HCT116 (cell line): ENCODE measurements at regions not wholly inside any gene's neighbourhood (a gene's known extent, or its start where the extent isn't known, plus 50 kb on each side); places are given as distances from the start of the nearest gene placed in this dataset.

Source experiments
- ATAC-seq: fragments of 200-7000 bp; cut with Tn5 transposase; 2 replicates; pipeline ENCODE4 v1.9.1; 2020; ENCODE audit warnings: mild to moderate bottlenecking, moderate library complexity
- BruUV-seq: library from RNA; stranded (reverse); fragments of 400-500 nt; replicated peaks from 2 replicates; lab custom pipeline; 2021; lab: Mats Ljungman, UMichigan
- CTCF ChIA-PET: fragments of 300-600 bp; sonication (Branson Sonifier 250); formaldehyde crosslinking; loops from one replicate; lab custom pipeline; 2021; ENCODE audit warnings: antibody characterized with exemption; lab: Charles Lee
- POLR2A ChIA-PET: fragments of 300-600, 350-600 bp; sonication (Branson Sonifier 250); formaldehyde crosslinking; loops from one replicate; lab custom pipeline; 2021; ENCODE audit warnings: antibody characterized with exemption; lab: Charles Lee
- RAD21 ChIA-PET, 2 experiments: fragments of 300-600 bp; sonication (Branson Sonifier 250); formaldehyde crosslinking; loops; one replicate each; lab custom pipeline; 2023; ENCODE audit warnings: low total read pairs in 2 of 2; ENCODE audit not compliant: uncharacterized antibody in 2 of 2, unreplicated experiment in 2 of 2, low non-redundant PET in 1 of 2; lab: Charles Lee
- DNase-seq: peaks from one replicate; pipeline ENCODE4 v3.0.0-alpha.2; 2010; ENCODE audit warnings: low read depth, low spot score
- H2AFZ ChIP-seq: fragments of 200-600 bp; shearing (Covaris generic), sonication (generic); 2 replicates; pipeline ENCODE4 v1.6.1; 2017; ENCODE audit warnings: low read depth, mixed run types, mixed read lengths, antibody characterized with exemption, low read length; ENCODE audit not compliant: poor library complexity, severe bottlenecking
- H3K27ac ChIP-seq: 2 replicates; pipeline ENCODE4 v1.5.1; 2012; ENCODE audit warnings: low read depth, low read length
- H3K27me3 ChIP-seq: fragments of 200-600 bp; sonication (generic); 2 replicates; pipeline ENCODE4 v1.6.1; 2016; ENCODE audit warnings: mixed run types, low read length, mixed read lengths; ENCODE audit not compliant: insufficient read depth
- H3K36me3 ChIP-seq, 2 experiments: fragments of 200-500 bp in 1 of 2; fragments of 200-600 bp in 1 of 2; sonication (Bioruptor generic) in 1 of 2; sonication (generic) in 1 of 2; 2 replicates each; pipeline versions ENCODE4 v1.5.1 to v1.6.1; 2014 to 2016; ENCODE audit warnings: low read length in 2 of 2, inconsistent platforms in 1 of 2, mixed read lengths in 1 of 2, mixed run types in 1 of 2; ENCODE audit not compliant: insufficient read depth in 2 of 2, control insufficient read depth in 1 of 2
- H3K4me1 ChIP-seq, 2 experiments: fragments of 200-600 bp in 1 of 2; sonication (generic) in 1 of 2; 2 replicates each; pipeline versions ENCODE4 v1.5.1 to v1.6.1; 2012 to 2017; ENCODE audit warnings: low read length in 2 of 2, inconsistent platforms in 1 of 2, mild to moderate bottlenecking in 1 of 2, mixed read lengths in 1 of 2, mixed run types in 1 of 2, moderate library complexity in 1 of 2; ENCODE audit not compliant: insufficient read depth in 2 of 2, control insufficient read depth in 1 of 2
- H3K4me2 ChIP-seq: fragments of 200-600 bp; sonication (generic); 2 replicates; pipeline ENCODE4 v1.6.1; 2017; ENCODE audit warnings: mixed run types, low read length, mixed read lengths
- H3K4me3 ChIP-seq, 2 experiments: fragments of 200-600 bp in 1 of 2; sonication (generic) in 1 of 2; replicated peaks in 1 of 2; 2 replicates each; pipeline ENCODE4 v1.5.1; 2011 to 2016; ENCODE audit warnings: low read length in 2 of 2, control low read depth in 1 of 2, low read depth in 1 of 2, mild to moderate bottlenecking in 1 of 2, mixed read lengths in 1 of 2, mixed run types in 1 of 2
- H3K79me2 ChIP-seq: fragments of 200-600 bp; sonication (generic); 2 replicates; pipeline ENCODE4 v1.6.1; 2017; ENCODE audit warnings: mild to moderate bottlenecking, mixed run types, low read length, moderate library complexity, mixed read lengths; ENCODE audit not compliant: insufficient read depth
- H3K9ac ChIP-seq: fragments of 200-600 bp; sonication (generic); 2 replicates; pipeline ENCODE4 v1.6.1; 2016; ENCODE audit warnings: low read length, mixed read lengths
- H3K9me2 ChIP-seq: fragments of 200-600 bp; sonication (generic), shearing (Covaris generic); 2 replicates; pipeline ENCODE4 v1.6.1; 2017; ENCODE audit warnings: mixed run types, mild to moderate bottlenecking, moderate library complexity; ENCODE audit not compliant: insufficient read depth
- H3K9me3 ChIP-seq, 2 experiments: fragments of 200-500 bp in 1 of 2; fragments of 200-600 bp in 1 of 2; sonication (Bioruptor generic) in 1 of 2; sonication (generic) in 1 of 2; 2 replicates each; pipeline ENCODE4 v1.6.1; 2014 to 2017; ENCODE audit warnings: low read length in 2 of 2, mixed read lengths in 2 of 2, inconsistent platforms in 1 of 2, low read depth in 1 of 2, mild to moderate bottlenecking in 1 of 2, mixed run types in 1 of 2, moderate library complexity in 1 of 2; ENCODE audit not compliant: control insufficient read depth in 1 of 2, insufficient read depth in 1 of 2
- H4K20me1 ChIP-seq: fragments of 200-600 bp; sonication (generic), shearing (Covaris generic); 2 replicates; pipeline ENCODE4 v1.6.1; 2017; ENCODE audit warnings: mixed run types, mild to moderate bottlenecking, moderate library complexity; ENCODE audit not compliant: insufficient read depth
- CBX3 ChIP-seq: IDR thresholded peaks from 2 replicates; pipeline ENCODE4 v1.6.1; 2012; ENCODE audit warnings: low read depth
- EZH2phosphoT487 ChIP-seq: fragments of 200-600 bp; IDR thresholded peaks from 2 replicates; pipeline ENCODE4 v1.6.1; 2018; ENCODE audit warnings: antibody characterized with exemption, borderline replicate concordance
- FOSL1 ChIP-seq: IDR thresholded peaks from 2 replicates; pipeline ENCODE4 v1.6.1; 2012; ENCODE audit warnings: low read depth
- JUND ChIP-seq: IDR thresholded peaks from 2 replicates; pipeline ENCODE4 v1.6.1; 2012
- POLR2AphosphoS5 ChIP-seq: IDR thresholded peaks from 2 replicates; pipeline ENCODE4 v1.6.1; 2011; ENCODE audit warnings: mild to moderate bottlenecking, low read depth, low read length, moderate library complexity
- RAD21 ChIP-seq: IDR thresholded peaks from 2 replicates; pipeline ENCODE4 v1.6.1; 2012; ENCODE audit warnings: low read depth, mild to moderate bottlenecking
- REST ChIP-seq: IDR thresholded peaks from 2 replicates; pipeline ENCODE4 v1.6.1; 2012; ENCODE audit warnings: low read depth
- SRF ChIP-seq: IDR thresholded peaks from 2 replicates; pipeline ENCODE4 v1.6.1; 2012; ENCODE audit warnings: low read depth
- YY1 ChIP-seq: IDR thresholded peaks from 2 replicates; pipeline ENCODE4 v1.6.1; 2011; ENCODE audit warnings: low read length, low read depth, moderate library complexity, mild to moderate bottlenecking; ENCODE audit not compliant: insufficient replicate concordance; ENCODE audit errors: extremely low read depth
- ZFX ChIP-seq: fragments of 450-650 bp; IDR thresholded peaks from 2 replicates; pipeline ENCODE4 v1.6.1; 2017
- intact Hi-C: fragments of 100-400 bp; cut with micrococcal nuclease; formaldehyde crosslinking; loops from 2 replicates; pipeline ENCODE4 v1.10.0; 2022
- TF ChIP-seq, protein P1 (sequence below), 3 experiments: fragments of 200-600 bp in 1 of 3; sonication (generic) in 1 of 3; IDR thresholded peaks in 2 of 3; conservative IDR thresholded peaks in 1 of 3; 2 replicates each; pipeline ENCODE4 v1.5.1; 2012 to 2017; ENCODE audit warnings: low read depth in 2 of 3, low read length in 2 of 3, antibody characterized with exemption in 1 of 3, borderline replicate concordance in 1 of 3, control low read depth in 1 of 3, mild to moderate bottlenecking in 1 of 3, mixed read lengths in 1 of 3, mixed run types in 1 of 3, moderate library complexity in 1 of 3; ENCODE audit not compliant: insufficient read depth in 1 of 3
- TF ChIP-seq, protein P2 (sequence below): IDR thresholded peaks from 2 replicates; pipeline ENCODE4 v1.6.1; 2012
- TF ChIP-seq, protein P3 (sequence below): IDR thresholded peaks from 2 replicates; pipeline ENCODE4 v1.6.1; 2011; ENCODE audit warnings: mild to moderate bottlenecking, low read length, moderate library complexity; ENCODE audit not compliant: insufficient replicate concordance; ENCODE audit errors: extremely low read depth

DNA sequence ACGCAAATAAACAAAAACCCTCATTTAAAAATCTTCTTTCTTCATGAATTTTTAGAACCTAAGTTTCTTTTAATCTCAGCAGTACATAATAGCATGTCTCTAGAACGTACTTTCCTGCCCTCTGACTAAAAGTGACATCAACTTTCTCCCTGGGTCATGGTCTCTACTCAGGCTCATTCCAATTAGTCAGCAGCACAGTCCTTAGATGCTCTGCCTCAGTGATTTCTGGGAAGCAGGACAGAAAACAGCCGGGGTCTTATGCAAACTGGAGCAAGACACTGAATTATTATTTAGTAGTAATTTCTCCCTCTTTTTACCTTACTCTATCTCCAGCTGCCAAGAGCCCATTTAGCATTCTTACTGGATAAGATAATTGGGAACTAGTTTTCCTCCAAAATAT, 365.2 kb downstream of the TUSC7 start:
- ChIA-PET POLR2A (no interaction called here), CTCF (no interaction called here)
- no peaks in the 10 kb centered on the region for H3K9me2 ChIP-seq
- no peak overlapping the region for H2AFZ ChIP-seq
- no peaks in the 10 kb centered on the region; a peak in 1 of 4 replicates for H3K9me3 ChIP-seq
- intact Hi-C loops: no loop called here
- no peak overlapping the region for H3K27ac ChIP-seq
- no peaks in the 10 kb centered on the region; the same call in 1 of the 2 replicates for H3K27me3 ChIP-seq
- no peaks in the 10 kb centered on the region for H3K36me3 ChIP-seq
- ATAC-seq: no peak
- H3K4me1 ChIP-seq: no peaks in the 10 kb centered on the region
- BruUV-seq: no TSS peak
- H3K79me2 ChIP-seq: no peaks in the 10 kb centered on the region
- H3K9ac ChIP-seq: no peak overlapping the region
- H4K20me1 ChIP-seq: no peaks in the 10 kb centered on the region
- TF ChIP-seq SRF (no peak), JUND (no peak), YY1 (no peak), POLR2AphosphoS5 (no peak), CBX3 (no peak), EZH2phosphoT487 (no peak)
- TF ChIP-seq, protein P1, sequence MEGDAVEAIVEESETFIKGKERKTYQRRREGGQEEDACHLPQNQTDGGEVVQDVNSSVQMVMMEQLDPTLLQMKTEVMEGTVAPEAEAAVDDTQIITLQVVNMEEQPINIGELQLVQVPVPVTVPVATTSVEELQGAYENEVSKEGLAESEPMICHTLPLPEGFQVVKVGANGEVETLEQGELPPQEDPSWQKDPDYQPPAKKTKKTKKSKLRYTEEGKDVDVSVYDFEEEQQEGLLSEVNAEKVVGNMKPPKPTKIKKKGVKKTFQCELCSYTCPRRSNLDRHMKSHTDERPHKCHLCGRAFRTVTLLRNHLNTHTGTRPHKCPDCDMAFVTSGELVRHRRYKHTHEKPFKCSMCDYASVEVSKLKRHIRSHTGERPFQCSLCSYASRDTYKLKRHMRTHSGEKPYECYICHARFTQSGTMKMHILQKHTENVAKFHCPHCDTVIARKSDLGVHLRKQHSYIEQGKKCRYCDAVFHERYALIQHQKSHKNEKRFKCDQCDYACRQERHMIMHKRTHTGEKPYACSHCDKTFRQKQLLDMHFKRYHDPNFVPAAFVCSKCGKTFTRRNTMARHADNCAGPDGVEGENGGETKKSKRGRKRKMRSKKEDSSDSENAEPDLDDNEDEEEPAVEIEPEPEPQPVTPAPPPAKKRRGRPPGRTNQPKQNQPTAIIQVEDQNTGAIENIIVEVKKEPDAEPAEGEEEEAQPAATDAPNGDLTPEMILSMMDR (IDR thresholded peaks at IDR 0.05 in 2 of 3, conservative IDR thresholded peaks at IDR 0.05 in 1 of 3; ENCODE audit: borderline replicate concordance in 1 of 3, insufficient read depth in 1 of 3, low read depth in 2 of 3, low read length in 2 of 3): no peak
- TF ChIP-seq, protein P2, sequence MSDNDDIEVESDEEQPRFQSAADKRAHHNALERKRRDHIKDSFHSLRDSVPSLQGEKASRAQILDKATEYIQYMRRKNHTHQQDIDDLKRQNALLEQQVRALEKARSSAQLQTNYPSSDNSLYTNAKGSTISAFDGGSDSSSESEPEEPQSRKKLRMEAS: no peak
- TF ChIP-seq, all 23 proteins: peak for 0
- H3K4me2 ChIP-seq: no peak overlapping the region
- no peak for DNase-seq
- RAD21 ChIA-PET: no interaction called here
- H3K4me3 ChIP-seq: no peak overlapping the region

GRCh38 chr3:117079997-117080396, 370.4 kb downstream of the TUSC7 start:
- Histone ChIP-seq H4K20me1 (no peaks in the 10 kb centered on the region), H3K79me2 (no peaks in the 10 kb centered on the region), H3K4me2 (no peak overlapping the region), H3K27me3 (no peaks in the 10 kb centered on the region; the same call in 1 of the 2 replicates), H3K9ac (no peak overlapping the region), H3K4me3 (no peak overlapping the region), H3K4me1 (no peaks in the 10 kb centered on the region), H3K9me2 (no peaks in the 10 kb centered on the region), H3K9me3 (no peaks in the 10 kb centered on the region; a peak in 1 of 4 replicates), H2AFZ (no peak overlapping the region), H3K27ac (no peak overlapping the region), H3K36me3 (no peaks in the 10 kb centered on the region)
- ChIA-PET RAD21 (no interaction called here), POLR2A (no interaction called here), CTCF (no interaction called here)
- BruUV-seq: no TSS peak
- ATAC-seq (no peak), DNase-seq (no peak)
- intact Hi-C loops: no loop called here
- TF ChIP-seq REST (no peak), RAD21 (no peak), ZFX (no peak), FOSL1 (no peak)
- TF ChIP-seq, protein P3, sequence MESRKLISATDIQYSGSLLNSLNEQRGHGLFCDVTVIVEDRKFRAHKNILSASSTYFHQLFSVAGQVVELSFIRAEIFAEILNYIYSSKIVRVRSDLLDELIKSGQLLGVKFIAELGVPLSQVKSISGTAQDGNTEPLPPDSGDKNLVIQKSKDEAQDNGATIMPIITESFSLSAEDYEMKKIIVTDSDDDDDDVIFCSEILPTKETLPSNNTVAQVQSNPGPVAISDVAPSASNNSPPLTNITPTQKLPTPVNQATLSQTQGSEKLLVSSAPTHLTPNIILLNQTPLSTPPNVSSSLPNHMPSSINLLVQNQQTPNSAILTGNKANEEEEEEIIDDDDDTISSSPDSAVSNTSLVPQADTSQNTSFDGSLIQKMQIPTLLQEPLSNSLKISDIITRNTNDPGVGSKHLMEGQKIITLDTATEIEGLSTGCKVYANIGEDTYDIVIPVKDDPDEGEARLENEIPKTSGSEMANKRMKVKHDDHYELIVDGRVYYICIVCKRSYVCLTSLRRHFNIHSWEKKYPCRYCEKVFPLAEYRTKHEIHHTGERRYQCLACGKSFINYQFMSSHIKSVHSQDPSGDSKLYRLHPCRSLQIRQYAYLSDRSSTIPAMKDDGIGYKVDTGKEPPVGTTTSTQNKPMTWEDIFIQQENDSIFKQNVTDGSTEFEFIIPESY: no peak
